Upper lobe of left lung (tissue), 4 donors: ENCODE measurements at regions not wholly inside any gene's neighbourhood (a gene's known extent, or its start where the extent isn't known, plus 50 kb on each side); places are given as distances from the start of the nearest gene placed in this dataset.

Source experiments
- CTCF ChIP-seq, 6 experiments: fragments of 450-650 bp in 4 of 6; fragments of 200-600 bp in 2 of 6; sonication (generic) in 2 of 6; IDR thresholded peaks; one replicate each; pipeline ENCODE4 v1.5.1; 2016 to 2019; ENCODE audit warnings: antibody characterized with exemption in 6 of 6
- EP300 ChIP-seq, 4 donors: sonication (generic); formaldehyde crosslinking; IDR thresholded peaks; one replicate each; pipeline ENCODE4 v1.5.1; 2017; ENCODE audit warnings: antibody characterized with exemption in 4 of 4, control low read depth in 2 of 4
- POLR2A ChIP-seq, 4 donors: fragments of 450-650 bp; IDR thresholded peaks; one replicate each; pipeline ENCODE4 v1.5.1; 2016 to 2017; ENCODE audit warnings: antibody characterized with exemption in 4 of 4, mild to moderate bottlenecking in 2 of 4
- POLR2AphosphoS5 ChIP-seq, 2 donors: sonication (generic); formaldehyde crosslinking; IDR thresholded peaks; one replicate each; pipeline ENCODE4 v1.5.1; 2017; ENCODE audit warnings: antibody characterized with exemption in 2 of 2

GRCh38 chr1:36711480-36711879 is 228.8 kb upstream of the CSF3R start:
- TF ChIP-seq POLR2A (IDR thresholded peaks at IDR 0.05) (no peak), CTCF (IDR thresholded peaks at IDR 0.05) (no peak), POLR2AphosphoS5 (IDR thresholded peaks at IDR 0.05) (no peak), EP300 (IDR thresholded peaks at IDR 0.05) (no peak)
